HepG2 (cell line): ENCODE measurements at regions not wholly inside any gene's neighbourhood (a gene's known extent, or its start where the extent isn't known, plus 50 kb on each side); places are given as distances from the start of the nearest gene placed in this dataset.

Experiments used
- ATAC-seq: fragments of 200-7000 bp; cut with Tn5 transposase; 3 replicates; pipeline ENCODE4 v1.9.1; 2020; ENCODE audit warnings: mild to moderate bottlenecking, moderate library complexity
- BruUV-seq: library from RNA; stranded (reverse); fragments of 400-500 nt; replicated peaks from 2 replicates; lab custom pipeline; 2021; lab: Mats Ljungman, UMichigan
- CTCF ChIA-PET: fragments of 300-600 bp; formaldehyde crosslinking; extraction: SDS; loops from one replicate; lab custom pipeline; 2021; ENCODE audit warnings: low total read pairs, inconsistent platforms, low intra/inter-chr PET ratio; lab: Yijun Ruan, JAX
- POLR2A ChIA-PET: fragments of 350-600 bp; sonication (Branson Sonifier 250); formaldehyde crosslinking; loops from one replicate; lab custom pipeline; 2020; ENCODE audit warnings: antibody characterized with exemption, inconsistent platforms; lab: Yijun Ruan, JAX
- DNase-seq: peaks from one replicate; pipeline ENCODE4 v3.0.0-alpha.2; 2015; ENCODE audit warnings: low spot score
- FAIRE-seq: peaks from 3 replicates; lab custom pipeline; 2011; peaks lifted over from hg19 to GRCh38; lab: Jason Lieb, UNC
- H2AFZ ChIP-seq: one replicate; pipeline ENCODE4 v1.6.1; 2011; ENCODE audit warnings: low read length, inconsistent platforms
- H3K27ac ChIP-seq: fragments of 300-600 bp; 3 replicates; pipeline ENCODE4 v1.8.0; 2011; ENCODE audit warnings: mixed run types, mild to moderate bottlenecking, mixed read lengths, low read length, inconsistent platforms; ENCODE audit not compliant: insufficient read depth; ENCODE audit errors: extremely low read length
- H3K27me3 ChIP-seq, 2 experiments: fragments of 200-600 bp in 1 of 2; 2 replicates in 1 of 2; 3 replicates in 1 of 2; pipeline versions ENCODE4 v1.6.0 to v1.8.0; 2011; ENCODE audit warnings: low read length in 2 of 2, mild to moderate bottlenecking in 2 of 2, moderate library complexity in 2 of 2, inconsistent platforms in 1 of 2; ENCODE audit not compliant: insufficient read depth in 2 of 2, control insufficient read depth in 1 of 2
- H3K36me3 ChIP-seq, 2 experiments: fragments of 200-600 bp in 1 of 2; replicated peaks in 1 of 2; 2 replicates in 1 of 2; 3 replicates in 1 of 2; pipeline versions ENCODE4 v1.5.1 to v1.8.0; 2011; ENCODE audit warnings: low read length in 2 of 2, inconsistent platforms in 1 of 2; ENCODE audit not compliant: insufficient read depth in 2 of 2, control insufficient read depth in 1 of 2
- H3K4me1 ChIP-seq: 2 replicates; pipeline ENCODE4 v1.5.1; 2012; ENCODE audit warnings: low read length, inconsistent platforms; ENCODE audit not compliant: insufficient read depth
- H3K4me2 ChIP-seq: 2 replicates; pipeline ENCODE4 v1.6.0; 2011; ENCODE audit warnings: low read depth, low read length, inconsistent platforms
- H3K4me3 ChIP-seq, 3 experiments: fragments of 200-600 bp in 1 of 3; sonication (generic), shearing (Covaris generic) in 1 of 3; replicated peaks in 1 of 3; 2 replicates each; pipeline ENCODE4 v1.5.1; 2011 to 2016; ENCODE audit warnings: low read length in 3 of 3, inconsistent platforms in 2 of 3, low read depth in 2 of 3, mild to moderate bottlenecking in 2 of 3, control low read depth in 1 of 3, mixed read lengths in 1 of 3; ENCODE audit not compliant: insufficient read depth in 1 of 3
- H3K79me2 ChIP-seq: one replicate; pipeline ENCODE4 v1.6.1; 2011; ENCODE audit warnings: low read length, inconsistent platforms; ENCODE audit not compliant: insufficient read depth
- H3K9ac ChIP-seq: 2 replicates; pipeline ENCODE4 v1.6.0; 2011; ENCODE audit warnings: mild to moderate bottlenecking, low read depth, low read length, inconsistent platforms; ENCODE audit not compliant: insufficient read depth
- H3K9me3 ChIP-seq: 2 replicates; pipeline ENCODE4 v1.5.1; 2012; ENCODE audit warnings: mild to moderate bottlenecking, low read length
- H4K20me1 ChIP-seq: 2 replicates; pipeline ENCODE4 v1.6.0; 2011; ENCODE audit warnings: inconsistent platforms, mild to moderate bottlenecking, low read length, moderate library complexity; ENCODE audit not compliant: insufficient read depth
- GFI1 ChIP-seq: sonication (generic); formaldehyde crosslinking; IDR thresholded peaks from 2 replicates; pipeline ENCODE4 v1.5.0; 2020; ENCODE audit warnings: missing genetic modification reagents, mild to moderate bottlenecking, borderline replicate concordance
- MTA3 ChIP-seq: sonication (generic); formaldehyde crosslinking; IDR thresholded peaks from 2 replicates; pipeline ENCODE4 v1.4.0; 2020; ENCODE audit warnings: missing genetic modification reagents
- MXD3 ChIP-seq: IDR thresholded peaks from 2 replicates; pipeline ENCODE4 v1.6.1; 2016; ENCODE audit warnings: mild to moderate bottlenecking, missing biosample characterization, missing genetic modification reagents
- RARA ChIP-seq: IDR thresholded peaks from 2 replicates; pipeline ENCODE4 v1.6.1; 2016; ENCODE audit warnings: missing genetic modification reagents, missing compliant biosample characterization
- RBFOX2 ChIP-seq: fragments of 200-400 bp; formaldehyde crosslinking; IDR thresholded peaks from 2 replicates; pipeline ENCODE4 v1.6.1; 2017; ENCODE audit warnings: low read depth, mild to moderate bottlenecking, low read length
- SRSF4 ChIP-seq: fragments of 200-400 bp; formaldehyde crosslinking; IDR thresholded peaks from one replicate; pipeline ENCODE4 v1.6.1; 2018; ENCODE audit warnings: mild to moderate bottlenecking, low read depth, low read length, moderate library complexity; ENCODE audit not compliant: poor library complexity, severe bottlenecking
- TCF12 ChIP-seq, 2 experiments: fragments of 450-650 bp in 1 of 2; sonication (generic) in 1 of 2; formaldehyde crosslinking in 1 of 2; IDR thresholded peaks; 2 replicates each; pipeline versions ENCODE4 v1.6.1 to v1.8.0; 2017 to 2022; ENCODE audit warnings: antibody characterized with exemption in 1 of 2, mild to moderate bottlenecking in 1 of 2, missing genetic modification reagents in 1 of 2, moderate library complexity in 1 of 2
- XBP1 ChIP-seq: sonication (generic); formaldehyde crosslinking; IDR thresholded peaks from 2 replicates; pipeline ENCODE4 v1.5.0; 2020; ENCODE audit warnings: missing genetic modification reagents
- ZFP91 ChIP-seq: sonication (generic); formaldehyde crosslinking; IDR thresholded peaks from 2 replicates; pipeline ENCODE4 v1.9.0; 2022; ENCODE audit warnings: missing genetic modification reagents, mild to moderate bottlenecking, borderline replicate concordance
- ZNF704 ChIP-seq: sonication (generic); formaldehyde crosslinking; IDR thresholded peaks from 2 replicates; pipeline ENCODE4 v1.8.1; 2023; ENCODE audit warnings: mild to moderate bottlenecking, inconsistent platforms, moderate library complexity, missing genetic modification reagents, borderline replicate concordance
- WGBS: methylation state at CpG from one replicate; pipeline ENCODE4 v1.1.6; 2017; ENCODE audit warnings: low lambda C conversion rate; 5-methylcytosine and 5-hydroxymethylcytosine counted together
- in situ Hi-C: cut with HindIII; loops from 2 replicates; pipeline ENCODE4 v1.10.0; 2017; ENCODE audit warnings: low pct_unique_long_range_greater_than_20kb; ENCODE audit not compliant: extremely low pct_ligation_motif_present
- intact Hi-C: fragments of 100-400 bp; cut with micrococcal nuclease; formaldehyde crosslinking; loops from one replicate; pipeline ENCODE4 v1.10.0; 2022; ENCODE audit not compliant: unreplicated experiment

- no peak for TF ChIP-seq ZNF704 (CRISPR knock-in tag)
- TF ChIP-seq TCF12 (IDR thresholded peaks at IDR 0.05) = no peak
- no peak for TF ChIP-seq TCF12 (CRISPR knock-in tag; IDR thresholded peaks at IDR 0.05)
- no peak for TF ChIP-seq ZFP91 (CRISPR knock-in tag)
- TF ChIP-seq MTA3 = no peak
- no peak for TF ChIP-seq GFI1 (CRISPR knock-in tag)
Observed at GRCh38 chr2:58635801-58636375, 394.8 kb upstream of the FANCL start (continued).

- Histone ChIP-seq H3K27me3 (no peaks in the 10 kb centered on the region), H3K4me1 (no peaks in the 10 kb centered on the region), H3K27ac (no peak overlapping the region), H3K9me3 (no peaks in the 10 kb centered on the region), H3K79me2 (no peaks in the 10 kb centered on the region), H4K20me1 (no peaks in the 10 kb centered on the region), H2AFZ (no peak overlapping the region), H3K36me3 (no peaks in the 10 kb centered on the region), H3K4me2 (no peak overlapping the region), H3K9ac (no peak overlapping the region), H3K4me3 (no peak overlapping the region)
- no TSS peak for BruUV-seq
- FAIRE-seq (no peak), ATAC-seq (no peak), DNase-seq (no peak)
- intact Hi-C loops (no loop called here), in situ Hi-C loops (no loop called here)
- under 1% methylated on average over 4 of the region's 4 CpGs for WGBS
- ChIA-PET CTCF (no interaction called here), POLR2A (no interaction called here)
- no peak for TF ChIP-seq XBP1 (CRISPR knock-in tag)
- no peak for TF ChIP-seq RBFOX2
- TF ChIP-seq RARA (CRISPR knock-in tag) = no peak
- no peak for TF ChIP-seq SRSF4
- TF ChIP-seq MXD3 = no peak
Observed at GRCh38 chr2:58634653-58635370, 393.7 kb upstream of the FANCL start.
